ENCODE measurements at regions not wholly inside any gene's neighbourhood (a gene's known extent, or its start where the extent isn't known, plus 50 kb on each side); places are given as distances from the start of the nearest gene placed in this dataset.
"Not testable (repeated sequence)": the region's sequence is repeated elsewhere in the genome, so short reads cannot be mapped to it uniquely, and the experiment has no call there.

GRCh38 chr6:6466967-6467761, 121.4 kb upstream of the LY86 start:
- intact Hi-C loops (cut with DNase I): no loop called here
- DNase-seq (ENCODE audit: low spot score): no peak
- ATAC-seq: no peak

- intact Hi-C loops (cut with DNase I): no loop called here
- DNase-seq (ENCODE audit: low spot score): no peak
- ATAC-seq: peak; percentile 63
These were observed 119.4 kb upstream of the LY86 start for GRCh38 chr6:6469074-6469473.

GRCh38 chr6:6470123-6470522, 118.4 kb upstream of the LY86 start:
- ATAC-seq (no peak), DNase-seq (ENCODE audit: low spot score) (no peak)
- intact Hi-C loops (cut with DNase I): no loop called here

GRCh38 chr6:6471276-6471675, 117.2 kb upstream of the LY86 start:
- DNase-seq (ENCODE audit: low spot score): no peak
- intact Hi-C loops (cut with DNase I): no loop called here
- no peak for ATAC-seq

- DNase-seq (ENCODE audit: low spot score) (no peak), ATAC-seq (no peak)
- intact Hi-C loops (cut with DNase I): no loop called here
These were observed 114.2 kb upstream of the LY86 start for GRCh38 chr6:6474170-6474920.

- intact Hi-C loops (cut with DNase I): no loop called here
- DNase-seq (ENCODE audit: low spot score) (no peak), ATAC-seq (no peak)
These were observed 108.7 kb upstream of the LY86 start for GRCh38 chr6:6479785-6480184.

- DNase-seq (ENCODE audit: low spot score): no peak
- intact Hi-C loops (cut with DNase I): no loop called here
- no peak for ATAC-seq
These were observed 106.3 kb upstream of the LY86 start for GRCh38 chr6:6482256-6482655.

- intact Hi-C loops (cut with DNase I): no loop called here
- DNase-seq (ENCODE audit: low spot score): no peak
These were observed 105.4 kb upstream of the LY86 start for GRCh38 chr6:6483168-6483567.

GRCh38 chr6:6483733-6484132, 104.8 kb upstream of the LY86 start:
- intact Hi-C loops (cut with DNase I): no loop called here
- no peak for DNase-seq (ENCODE audit: low spot score)
- ATAC-seq: no peak

More at GRCh38 chr6:6483168-6483567, 105.4 kb upstream of the LY86 start:
- ATAC-seq: no peak

GRCh38 chr6:6484681-6485080, 103.8 kb upstream of the LY86 start:
- DNase-seq (ENCODE audit: low spot score): no peak
- ATAC-seq: no peak
- intact Hi-C loops (cut with DNase I): no loop called here

- DNase-seq (ENCODE audit: low spot score): no peak
- intact Hi-C loops (cut with DNase I): no loop called here
- no peak for ATAC-seq
These were observed 101.9 kb upstream of the LY86 start for GRCh38 chr6:6486595-6486994.

GRCh38 chr6:6491761-6492160, 96.8 kb upstream of the LY86 start:
- no peak for ATAC-seq
- no peak for DNase-seq (ENCODE audit: low spot score)
- intact Hi-C loops (cut with DNase I): no loop called here

GRCh38 chr6:6492675-6493074, 95.8 kb upstream of the LY86 start:
- ATAC-seq (no peak), DNase-seq (ENCODE audit: low spot score) (no peak)
- intact Hi-C loops (cut with DNase I): no loop called here

GRCh38 chr6:6494139-6494538, 94.4 kb upstream of the LY86 start:
- ATAC-seq; intact Hi-C loops (cut with DNase I); DNase-seq (ENCODE audit: low spot score): not testable (repeated sequence)

GRCh38 chr6:6494677-6495076, 93.8 kb upstream of the LY86 start:
- DNase-seq (ENCODE audit: low spot score): peak; percentile 74
- ATAC-seq: peak; percentile 59
- intact Hi-C loops (cut with DNase I): no loop called here

GRCh38 chr6:6495851-6496250, 92.7 kb upstream of the LY86 start:
- intact Hi-C loops (cut with DNase I): no loop called here
- peak; percentile 60 for ATAC-seq
- no peak for DNase-seq (ENCODE audit: low spot score)

GRCh38 chr6:6497541-6497940, 91.0 kb upstream of the LY86 start:
- intact Hi-C loops (cut with DNase I): no loop called here
- DNase-seq (ENCODE audit: low spot score) (no peak), ATAC-seq (no peak)

- no peak for ATAC-seq
- no peak for DNase-seq (ENCODE audit: low spot score)
- intact Hi-C loops (cut with DNase I): no loop called here
These were observed 90.5 kb upstream of the LY86 start for GRCh38 chr6:6497976-6498375.

- DNase-seq (ENCODE audit: low spot score): no peak
- intact Hi-C loops (cut with DNase I): no loop called here
- ATAC-seq: peak; percentile 39
These were observed 85.3 kb upstream of the LY86 start for GRCh38 chr6:6503191-6503590.

- DNase-seq (ENCODE audit: low spot score) (no peak), ATAC-seq (no peak)
- intact Hi-C loops (cut with DNase I): no loop called here
These were observed 83.4 kb upstream of the LY86 start for GRCh38 chr6:6505111-6505510.

- no peak for ATAC-seq
- intact Hi-C loops (cut with DNase I): no loop called here
These were observed 79.9 kb upstream of the LY86 start for GRCh38 chr6:6508643-6509042.

More at GRCh38 chr6:6508643-6509042, 79.9 kb upstream of the LY86 start:
- DNase-seq (ENCODE audit: low spot score): no peak
